GM23248 (cell line): ENCODE measurements at regions not wholly inside any gene's neighbourhood (a gene's known extent, or its start where the extent isn't known, plus 50 kb on each side); places are given as distances from the start of the nearest gene placed in this dataset.
A peak's percentile ranks its signal among the peaks of the same experiment; 100 is the strongest.

Experiments
- DNase-seq: peaks from one replicate; pipeline ENCODE4 v3.0.0-alpha.2; 2015
- H2AFZ ChIP-seq: fragments of 200-600 bp; sonication (generic); 2 replicates; pipeline ENCODE4 v1.6.1; 2016; ENCODE audit warnings: antibody characterized with exemption
- H3F3A ChIP-seq: fragments of 200-600 bp; sonication (generic); 2 replicates; pipeline ENCODE4 v1.6.1; 2016; ENCODE audit warnings: mild to moderate bottlenecking, antibody characterized with exemption, mixed run types; ENCODE audit not compliant: insufficient read depth
- H3K27ac ChIP-seq: fragments of 200-600 bp; sonication (generic); 2 replicates; pipeline ENCODE4 v1.5.1; 2016; ENCODE audit warnings: mild to moderate bottlenecking
- H3K27me3 ChIP-seq: fragments of 200-600 bp; sonication (generic); replicated peaks from 2 replicates; pipeline ENCODE4 v1.6.1; 2016; ENCODE audit warnings: mild to moderate bottlenecking; ENCODE audit not compliant: insufficient read depth
- H3K36me3 ChIP-seq: fragments of 200-600 bp; sonication (generic); 2 replicates; pipeline ENCODE4 v1.6.1; 2016; ENCODE audit warnings: low read depth, mild to moderate bottlenecking
- H3K4me1 ChIP-seq: fragments of 200-600 bp; sonication (generic); 2 replicates; pipeline ENCODE4 v1.6.1; 2016; ENCODE audit warnings: mild to moderate bottlenecking; ENCODE audit not compliant: insufficient read depth
- H3K4me2 ChIP-seq: fragments of 200-600 bp; sonication (generic); one replicate; pipeline ENCODE4 v1.6.1; 2016; ENCODE audit warnings: mild to moderate bottlenecking; ENCODE audit not compliant: unreplicated experiment
- H3K4me3 ChIP-seq: fragments of 200-600 bp; sonication (generic); 2 replicates; pipeline ENCODE4 v1.5.1; 2016; ENCODE audit warnings: mild to moderate bottlenecking
- H3K79me2 ChIP-seq: fragments of 200-600 bp; sonication (generic); 2 replicates; pipeline ENCODE4 v1.6.1; 2016; ENCODE audit warnings: mild to moderate bottlenecking; ENCODE audit not compliant: insufficient read depth
- H3K9ac ChIP-seq: fragments of 200-600 bp; sonication (generic); 2 replicates; pipeline ENCODE4 v1.6.1; 2016; ENCODE audit warnings: mild to moderate bottlenecking
- H3K9me2 ChIP-seq: fragments of 200-600 bp; sonication (generic); 2 replicates; pipeline ENCODE4 v1.6.1; 2016; ENCODE audit warnings: mixed run types, mild to moderate bottlenecking, moderate library complexity; ENCODE audit not compliant: insufficient read depth
- H3K9me3 ChIP-seq: fragments of 200-600 bp; sonication (generic); one replicate; pipeline ENCODE4 v1.6.1; 2017; ENCODE audit warnings: low read depth
- H4K20me1 ChIP-seq: fragments of 200-600 bp; sonication (generic); 2 replicates; pipeline ENCODE4 v1.6.0; 2016; ENCODE audit not compliant: insufficient read depth
- EZH2 ChIP-seq: fragments of 200-600 bp; sonication (generic); IDR thresholded peaks from 2 replicates; pipeline ENCODE4 v1.6.1; 2018; ENCODE audit warnings: antibody characterized with exemption, mild to moderate bottlenecking; ENCODE audit not compliant: insufficient read depth, poor library complexity, severe bottlenecking
- EZH2phosphoT487 ChIP-seq: fragments of 200-600 bp; sonication (generic); IDR thresholded peaks from 2 replicates; pipeline ENCODE4 v1.6.1; 2018; ENCODE audit warnings: antibody characterized with exemption, moderate library complexity, mild to moderate bottlenecking, low read depth; ENCODE audit not compliant: insufficient read depth
- WGBS, 2 experiments: methylation state at CpG; one replicate each; pipeline ENCODE4 v1.1.6; 2015 to 2017; ENCODE audit warnings: low lambda C conversion rate in 2 of 2, low coverage in 1 of 2; ENCODE audit errors: missing lambda C conversion rate in 2 of 2; 5-methylcytosine and 5-hydroxymethylcytosine counted together
- in situ Hi-C: fragments of 300-500 bp; cut with MboI; formaldehyde crosslinking; loops from 2 replicates; pipeline ENCODE4 v1.15.0; 2020

DNA sequence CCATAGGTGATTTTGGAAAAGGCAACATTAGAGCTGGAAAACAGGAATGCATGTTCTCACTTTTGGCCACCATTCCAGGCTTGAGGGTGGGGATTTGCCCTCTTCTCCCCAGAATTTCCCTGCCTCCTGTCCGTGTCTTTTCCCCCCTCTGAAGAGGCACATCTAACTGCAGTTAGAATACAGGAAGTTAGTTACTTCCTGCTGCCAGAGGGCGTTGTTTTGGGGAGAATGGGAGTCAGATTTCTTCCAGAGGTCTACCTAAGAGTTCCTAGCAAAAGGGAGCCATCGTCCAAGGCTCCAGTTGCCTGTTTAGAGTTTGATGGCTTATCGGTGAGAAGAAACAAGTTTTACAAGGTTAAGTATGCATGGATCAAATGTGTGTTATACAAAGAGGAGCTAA lies 112.8 kb upstream of the IGF1 start:
- H3F3A ChIP-seq, result no peaks in the 10 kb centered on the region
- peak overlapping the region; percentile 33 for H2AFZ ChIP-seq
- no peaks in the 10 kb centered on the region for H3K27me3 ChIP-seq
- no peaks in the 10 kb centered on the region for H3K36me3 ChIP-seq
- H3K4me3 ChIP-seq, result no peak overlapping the region
- no peak overlapping the region for H3K4me2 ChIP-seq
- H3K4me1 ChIP-seq, result no peaks in the 10 kb centered on the region
- DNase-seq, result no peak
- H3K9me3 ChIP-seq, result no peaks in the 10 kb centered on the region
- H3K9me2 ChIP-seq, result no peaks in the 10 kb centered on the region
- H3K27ac ChIP-seq, result no peak overlapping the region
- H3K9ac ChIP-seq, result no peak overlapping the region
- no peaks in the 10 kb centered on the region for H3K79me2 ChIP-seq
- WGBS, 2 experiments, result 34 to 37% methylated on average over 4 of the region's 4 CpGs
- H4K20me1 ChIP-seq, result no peaks in the 10 kb centered on the region
- TF ChIP-seq EZH2, result no peak
- TF ChIP-seq EZH2phosphoT487, result no peak
- in situ Hi-C loops, result no loop called here

- Histone ChIP-seq H3K36me3 (no peaks in the 10 kb centered on the region), H3K9ac (no peak overlapping the region), H2AFZ (no peak overlapping the region), H3K9me3 (no peaks in the 10 kb centered on the region), H3K4me2 (no peak overlapping the region), H3K27ac (no peak overlapping the region), H3K79me2 (no peaks in the 10 kb centered on the region), H3F3A (no peaks in the 10 kb centered on the region), H3K4me1 (no peaks in the 10 kb centered on the region), H3K9me2 (no peaks in the 10 kb centered on the region), H3K4me3 (no peak overlapping the region), H3K27me3 (no peaks in the 10 kb centered on the region), H4K20me1 (no peaks in the 10 kb centered on the region)
- 53 to 59% methylated on average over 3 of the region's 3 CpGs for WGBS, 2 experiments
- TF ChIP-seq EZH2 (no peak), EZH2phosphoT487 (no peak)
- in situ Hi-C loops, result no loop called here
- DNase-seq, result no peak
These were observed 111.8 kb upstream of the IGF1 start for GRCh38 chr12:102592134-102592533.

DNA sequence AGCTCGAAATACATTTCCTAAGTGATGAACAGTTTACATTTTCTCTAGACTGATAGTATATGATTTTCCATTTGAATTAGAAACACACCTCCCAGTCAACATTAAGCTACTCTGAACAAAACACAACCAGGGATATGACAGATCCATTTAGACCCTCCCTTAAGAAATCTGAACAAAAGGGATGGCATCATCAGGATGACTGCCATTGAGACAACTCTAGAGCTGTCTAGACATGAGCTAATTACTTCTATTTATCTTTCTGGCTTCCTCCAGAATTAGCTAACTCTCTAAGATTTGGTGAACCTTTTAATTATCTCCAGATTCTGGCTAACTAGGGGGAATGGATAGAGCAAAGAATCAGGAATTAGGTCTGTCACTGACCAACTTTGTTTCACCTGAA lies 92.9 kb upstream of the IGF1 start:
- TF ChIP-seq EZH2phosphoT487 (no peak), EZH2 (no peak)

DNA sequence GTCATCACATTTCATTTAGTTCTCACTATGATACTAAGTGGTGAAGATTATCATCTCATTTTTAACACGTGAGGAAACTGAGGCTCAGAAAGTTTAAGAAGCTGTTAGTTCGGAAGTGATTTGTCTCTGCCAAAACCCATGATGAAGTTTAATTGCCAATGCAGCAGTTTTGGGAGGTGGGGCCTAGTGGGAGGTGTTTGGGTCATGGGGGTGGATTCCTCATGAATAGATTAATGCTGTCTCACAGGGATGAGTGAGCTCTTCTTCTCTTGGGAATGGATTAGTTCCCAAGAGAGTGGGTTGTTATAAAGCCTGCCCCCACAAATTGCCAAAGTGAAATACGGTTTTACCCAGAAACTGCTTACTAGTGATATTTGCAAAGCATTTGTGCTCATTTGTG lies 91.5 kb upstream of the IGF1 start:
- Histone ChIP-seq H3K9ac (no peak overlapping the region), H3K9me3 (no peaks in the 10 kb centered on the region), H3K9me2 (no peaks in the 10 kb centered on the region), H4K20me1 (no peaks in the 10 kb centered on the region), H3F3A (peaks cover 14% of the 10 kb centered on the region), H3K79me2 (no peaks in the 10 kb centered on the region), H2AFZ (0 out of 2 replicates have a peak overlapping the region, but pooled peaks have one; percentile 22), H3K4me1 (peaks cover 31% of the 10 kb centered on the region), H3K27ac (no peak overlapping the region), H3K27me3 (no peaks in the 10 kb centered on the region), H3K4me3 (no peak overlapping the region), H3K36me3 (no peaks in the 10 kb centered on the region), H3K4me2 (no peak overlapping the region)
- no peak for TF ChIP-seq EZH2
- TF ChIP-seq EZH2phosphoT487, result no peak
- 65 to 68% methylated on average over 3 of the region's 3 CpGs for WGBS, 2 experiments
- in situ Hi-C loops, result no loop called here
- peak; percentile 21 for DNase-seq

More for the DNA sequence above, 92.9 kb upstream of the IGF1 start:
- in situ Hi-C loops, result no loop called here
- Histone ChIP-seq H3K36me3 (no peaks in the 10 kb centered on the region), H2AFZ (no peak overlapping the region), H3K9me3 (no peaks in the 10 kb centered on the region), H3K4me1 (peaks cover 17% of the 10 kb centered on the region), H3K9me2 (no peaks in the 10 kb centered on the region), H4K20me1 (no peaks in the 10 kb centered on the region), H3K4me3 (no peak overlapping the region), H3K4me2 (no peak overlapping the region), H3K27me3 (no peaks in the 10 kb centered on the region), H3K79me2 (no peaks in the 10 kb centered on the region), H3K9ac (no peak overlapping the region), H3K27ac (no peak overlapping the region), H3F3A (peaks cover 2% of the 10 kb centered on the region; the same call in 1 of the 2 replicates)
- peak; percentile 35 for DNase-seq
- WGBS, 2 experiments, result 57 to 58% methylated on average over 1 of the region's 1 CpG

GRCh38 chr12:102570256-102570655 lies 89.9 kb upstream of the IGF1 start:
- DNase-seq, result no peak
- no peaks in the 10 kb centered on the region for H3K27me3 ChIP-seq
- no peaks in the 10 kb centered on the region for H4K20me1 ChIP-seq
- WGBS, 2 experiments, result 63 to 73% methylated on average over 2 of the region's 2 CpGs
- peaks cover 29% of the 10 kb centered on the region for H3F3A ChIP-seq
- H3K27ac ChIP-seq, result no peak overlapping the region
- no peaks in the 10 kb centered on the region for H3K36me3 ChIP-seq
- no peaks in the 10 kb centered on the region for H3K79me2 ChIP-seq
- in situ Hi-C loops, result no loop called here
- no peaks in the 10 kb centered on the region for H3K9me2 ChIP-seq
- H3K4me3 ChIP-seq, result no peak overlapping the region
- no peaks in the 10 kb centered on the region for H3K9me3 ChIP-seq
- H3K4me2 ChIP-seq, result no peak overlapping the region
- no peak overlapping the region for H3K9ac ChIP-seq
- peaks cover 41% of the 10 kb centered on the region for H3K4me1 ChIP-seq
- TF ChIP-seq EZH2phosphoT487 (no peak), EZH2 (no peak)
- no peak overlapping the region for H2AFZ ChIP-seq
